NB4 (cell line): ENCODE measurements at regions not wholly inside any gene's neighbourhood (a gene's known extent, or its start where the extent isn't known, plus 50 kb on each side); places are given as distances from the start of the nearest gene placed in this dataset.

Experiments
- DNase-seq: peaks from one replicate; pipeline ENCODE4 v3.0.0; 2010; ENCODE audit warnings: low read depth
- H3K4me3 ChIP-seq: one replicate; pipeline ENCODE4 v1.5.1; 2011; ENCODE audit warnings: mild to moderate bottlenecking, low read depth, low read length, moderate library complexity
- CTCF ChIP-seq: IDR thresholded peaks from one replicate; pipeline ENCODE4 v1.5.1; 2012; ENCODE audit warnings: low read depth, low read length
- MAX ChIP-seq: IDR thresholded peaks from 2 replicates; pipeline ENCODE4 v1.6.1; 2011; ENCODE audit warnings: low read depth, low read length
- MYC ChIP-seq: IDR thresholded peaks from 2 replicates; pipeline ENCODE4 v1.6.1; 2011; ENCODE audit warnings: low read depth, low read length
- POLR2A ChIP-seq: IDR thresholded peaks from 2 replicates; pipeline ENCODE4 v1.6.1; 2011; ENCODE audit warnings: mild to moderate bottlenecking; ENCODE audit not compliant: insufficient read length; ENCODE audit errors: extremely low read depth

DNA sequence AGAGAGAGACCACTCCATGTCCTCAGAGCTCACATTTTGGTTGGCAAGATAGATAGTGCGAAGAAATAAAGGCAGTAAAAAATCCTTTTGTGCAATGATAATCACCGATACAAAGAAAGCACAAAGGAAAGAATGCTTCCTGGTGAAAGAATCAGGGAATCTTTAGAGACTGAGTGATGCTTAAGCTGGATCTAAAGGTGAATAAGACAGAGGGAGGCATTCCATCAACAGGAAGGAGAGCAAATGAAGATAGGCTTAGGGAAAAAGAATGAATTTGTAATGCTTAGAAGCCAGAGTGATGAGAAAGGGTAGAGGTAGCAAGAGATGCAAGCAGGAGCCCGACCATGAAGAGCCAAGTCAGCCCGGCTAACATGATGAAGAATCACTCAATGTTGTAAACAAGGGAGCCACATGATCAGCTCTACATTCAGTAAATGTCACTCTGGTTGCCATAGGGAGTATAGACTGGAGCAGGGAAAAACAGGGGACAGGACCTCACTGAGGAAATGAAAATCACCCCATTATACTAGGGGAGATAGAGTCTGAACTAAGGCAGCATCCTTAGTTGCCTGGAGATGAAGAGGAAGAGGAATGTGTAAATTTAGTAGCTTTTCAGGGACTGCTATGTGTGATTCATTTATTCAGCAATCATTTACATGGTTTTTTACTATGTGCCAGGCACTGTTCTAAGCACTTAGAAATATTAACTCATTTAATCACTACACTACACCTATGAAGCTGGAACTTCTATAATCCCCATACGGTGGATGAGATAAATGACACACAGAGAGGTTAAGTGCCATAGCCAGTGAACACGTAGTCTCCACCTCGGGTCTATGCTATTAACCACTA, 402.6 kb upstream of the NFIA start:
- no peak for DNase-seq
- no peak overlapping the region for H3K4me3 ChIP-seq
- TF ChIP-seq CTCF (no peak), MAX (no peak), POLR2A (no peak), MYC (no peak)

DNA sequence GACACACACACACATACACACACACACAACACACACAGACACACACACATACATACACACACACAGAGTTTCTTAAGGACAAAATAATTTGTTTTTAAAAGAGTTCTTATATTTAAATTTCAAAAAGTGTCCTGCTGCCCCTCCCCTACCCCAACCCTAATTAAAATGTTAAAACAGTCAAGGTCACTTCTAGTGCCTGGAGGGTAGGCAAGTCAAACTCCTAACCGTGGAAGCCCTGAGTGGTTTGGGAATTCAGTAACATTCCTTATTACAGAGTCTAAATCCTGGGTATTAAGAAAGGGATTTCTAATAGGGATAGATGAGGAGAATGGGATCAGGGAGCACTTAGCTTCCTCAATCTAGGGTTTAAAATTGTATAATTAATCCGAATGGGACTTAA, 403.6 kb upstream of the NFIA start:
- H3K4me3 ChIP-seq: no peak overlapping the region
- no peak for TF ChIP-seq CTCF
- TF ChIP-seq MAX: no peak
- no peak for TF ChIP-seq MYC
- TF ChIP-seq POLR2A: no peak

DNA sequence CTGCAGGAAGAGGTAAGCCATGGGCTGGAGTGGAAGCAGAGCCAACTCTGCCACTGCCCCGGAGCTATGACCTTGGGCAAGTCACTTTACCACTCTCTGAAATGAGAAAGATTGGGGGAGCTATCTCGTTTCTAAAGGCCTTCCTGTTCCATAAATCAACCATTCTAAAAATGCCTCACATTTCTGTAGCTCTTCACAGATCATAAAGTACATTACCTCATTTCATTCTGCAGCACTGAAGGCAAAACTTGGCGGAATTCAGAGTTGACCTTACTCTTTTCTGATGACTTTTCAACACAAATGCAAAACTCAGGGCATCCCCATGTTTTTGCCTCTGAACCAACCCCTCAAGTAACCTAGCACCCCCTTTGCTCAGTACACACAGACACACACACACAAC, 404.0 kb upstream of the NFIA start:
- no peak for DNase-seq
- no peak overlapping the region for H3K4me3 ChIP-seq
- no peak for TF ChIP-seq MYC
- TF ChIP-seq POLR2A: no peak
- TF ChIP-seq CTCF: no peak
- no peak for TF ChIP-seq MAX

More for the DNA sequence above, 403.6 kb upstream of the NFIA start:
- no peak for DNase-seq

DNA sequence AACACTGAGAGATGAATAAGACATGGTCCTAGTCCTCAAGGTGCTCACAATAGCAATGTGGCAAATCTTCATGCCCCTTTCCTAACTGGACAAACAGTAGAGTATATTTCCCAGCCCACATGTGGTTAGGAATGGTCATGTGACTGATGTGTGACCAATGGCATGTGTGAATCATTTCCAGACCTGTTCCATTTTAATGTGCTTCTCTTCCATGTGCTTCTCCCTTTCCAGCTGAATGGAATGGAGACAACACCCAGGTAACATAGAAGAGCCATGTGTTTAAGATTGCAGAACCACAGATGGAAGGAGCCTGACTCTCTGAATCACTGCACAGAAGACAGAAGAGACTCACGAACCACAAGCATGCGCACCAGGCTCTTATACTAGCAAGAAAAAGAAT, 409.9 kb upstream of the NFIA start:
- DNase-seq: no peak
- H3K4me3 ChIP-seq: no peak overlapping the region
- TF ChIP-seq CTCF: no peak
- no peak for TF ChIP-seq MYC
- no peak for TF ChIP-seq POLR2A
- no peak for TF ChIP-seq MAX

DNA sequence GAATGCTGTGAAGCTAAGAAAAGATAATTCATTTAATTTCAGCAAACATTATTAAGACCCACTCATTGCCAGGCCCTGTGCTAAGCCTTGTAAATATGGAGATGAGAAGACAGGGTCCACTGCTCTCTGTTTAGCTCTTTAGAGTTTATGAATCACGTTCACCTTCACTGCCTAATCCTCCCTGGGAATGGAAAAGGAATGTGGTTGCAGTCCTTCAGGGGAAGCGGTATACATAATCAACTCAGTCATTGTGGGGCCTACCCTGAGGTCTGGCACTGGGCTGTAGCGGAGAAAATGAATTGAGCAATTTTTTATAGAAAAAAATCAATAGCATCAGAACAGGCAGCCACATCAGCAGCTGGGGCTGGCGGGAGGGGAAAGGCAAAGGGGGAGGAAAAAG, 412.1 kb upstream of the NFIA start:
- H3K4me3 ChIP-seq: no peak overlapping the region
- DNase-seq: no peak
- TF ChIP-seq MYC (no peak), CTCF (no peak), MAX (no peak), POLR2A (no peak)

- no peak for DNase-seq
- TF ChIP-seq CTCF: no peak
- no peak for TF ChIP-seq MAX
- TF ChIP-seq POLR2A: no peak
- TF ChIP-seq MYC: no peak
Measured at GRCh38 chr1:60668585-60668984, 413.8 kb upstream of the NFIA start.

More at GRCh38 chr1:60668585-60668984, 413.8 kb upstream of the NFIA start:
- H3K4me3 ChIP-seq: no peak overlapping the region
